Endothelial cell of umbilical vein (primary cell): ENCODE measurements at regions not wholly inside any gene's neighbourhood (a gene's known extent, or its start where the extent isn't known, plus 50 kb on each side); places are given as distances from the start of the nearest gene placed in this dataset.

ENCODE experiments used
- BruUV-seq: library from RNA; stranded (reverse); fragments of 400-500 nt; replicated peaks from 2 replicates; lab custom pipeline; 2021; lab: Mats Ljungman, UMichigan
- CTCF ChIA-PET: fragments of 300-600, 350-600 bp; sonication (Branson Sonifier 250); formaldehyde crosslinking; loops from one replicate; lab custom pipeline; 2021; ENCODE audit warnings: antibody characterized with exemption, inconsistent platforms; lab: Charles Lee
- POLR2A ChIA-PET: fragments of 300-600, 350-600 bp; sonication (Branson Sonifier 250); formaldehyde crosslinking; loops from one replicate; lab custom pipeline; 2021; ENCODE audit warnings: antibody characterized with exemption, inconsistent platforms; lab: Charles Lee
- DNase-seq: peaks from one replicate; pipeline ENCODE4 v3.0.0-alpha.2; 2011; ENCODE audit warnings: low read depth, low spot score
- FAIRE-seq: peaks from 2 replicates; lab custom pipeline; 2011; peaks lifted over from hg19 to GRCh38; lab: Jason Lieb, UNC
- H2AFZ ChIP-seq: 2 replicates; pipeline ENCODE4 v1.6.0; 2012; ENCODE audit warnings: low read depth, low read length, control low read depth, inconsistent platforms
- H3K27ac ChIP-seq: 2 replicates; pipeline ENCODE4 v1.5.1; 2011; ENCODE audit warnings: low read depth, mild to moderate bottlenecking, control low read depth, low read length, moderate library complexity; ENCODE audit not compliant: insufficient read depth
- H3K27me3 ChIP-seq, 2 experiments: 2 replicates each; pipeline versions ENCODE4 v1.6.0 to v1.6.1; 2011; ENCODE audit warnings: low read length in 2 of 2, mixed read lengths in 1 of 2; ENCODE audit not compliant: control insufficient read depth in 2 of 2, insufficient read depth in 2 of 2
- H3K36me3 ChIP-seq, 2 experiments: 2 replicates in 1 of 2; 3 replicates in 1 of 2; pipeline ENCODE4 v1.5.1; 2011; ENCODE audit warnings: low read length in 2 of 2, mild to moderate bottlenecking in 1 of 2, moderate library complexity in 1 of 2; ENCODE audit not compliant: control insufficient read depth in 2 of 2, insufficient read depth in 2 of 2; ENCODE audit errors: extremely low read depth in 1 of 2
- H3K4me1 ChIP-seq: 3 replicates; pipeline ENCODE4 v1.5.1; 2011; ENCODE audit warnings: mild to moderate bottlenecking, low read length; ENCODE audit not compliant: control insufficient read depth, insufficient read depth; ENCODE audit errors: extremely low read depth
- H3K4me2 ChIP-seq: 2 replicates; pipeline ENCODE4 v1.6.1; 2011; ENCODE audit warnings: low read length, control low read depth, mixed read lengths; ENCODE audit not compliant: insufficient read depth
- H3K4me3 ChIP-seq, 3 experiments: fragments of 200-600 bp in 1 of 3; sonication (generic), shearing (Covaris generic) in 1 of 3; replicated peaks in 1 of 3; 2 replicates each; pipeline ENCODE4 v1.5.1; 2011 to 2016; ENCODE audit warnings: control low read depth in 3 of 3, low read length in 3 of 3, mild to moderate bottlenecking in 2 of 3, inconsistent platforms in 1 of 3, low read depth in 1 of 3, moderate library complexity in 1 of 3; ENCODE audit not compliant: insufficient read depth in 1 of 3
- H3K79me2 ChIP-seq: 2 replicates; pipeline ENCODE4 v1.6.0; 2012; ENCODE audit warnings: low read length, inconsistent platforms; ENCODE audit not compliant: control insufficient read depth, insufficient read depth
- H3K9ac ChIP-seq: replicated peaks from 2 replicates; pipeline ENCODE3; 2011; ENCODE audit warnings: low read length, control low read depth; ENCODE audit not compliant: insufficient read depth; ENCODE audit errors: extremely low read depth
- H3K9me1 ChIP-seq: replicated peaks from 3 replicates; pipeline ENCODE4 v1.6.0; 2011; ENCODE audit warnings: mild to moderate bottlenecking, low read length; ENCODE audit not compliant: control insufficient read depth, insufficient read depth; ENCODE audit errors: extremely low read depth
- H3K9me3 ChIP-seq: replicated peaks from 2 replicates; pipeline ENCODE4 v1.5.1; 2012; ENCODE audit warnings: low read length, inconsistent platforms; ENCODE audit not compliant: control insufficient read depth, insufficient read depth
- H4K20me1 ChIP-seq: replicated peaks from 2 replicates; pipeline ENCODE3; 2011; ENCODE audit warnings: mild to moderate bottlenecking, low read length; ENCODE audit not compliant: control insufficient read depth, insufficient read depth; ENCODE audit errors: extremely low read depth
- CTCF ChIP-seq, 2 donors: IDR thresholded peaks; 1 replicate in 1 of 2; 2 replicates in 1 of 2; pipeline ENCODE4 v1.5.1; 2011; ENCODE audit warnings: low read length in 2 of 2, mild to moderate bottlenecking in 2 of 2, moderate library complexity in 2 of 2, control low read depth in 1 of 2, inconsistent platforms in 1 of 2, low read depth in 1 of 2; ENCODE audit not compliant: insufficient read depth in 1 of 2; ENCODE audit errors: extremely low read depth in 1 of 2
- EZH2 ChIP-seq: IDR thresholded peaks from 2 replicates; pipeline ENCODE4 v1.6.1; 2012; ENCODE audit warnings: borderline replicate concordance, low read depth, mild to moderate bottlenecking, moderate library complexity, low read length, inconsistent platforms; ENCODE audit not compliant: severe bottlenecking
- FOS ChIP-seq: IDR thresholded peaks from 2 replicates; pipeline ENCODE4 v1.6.1; 2011; ENCODE audit warnings: mild to moderate bottlenecking, low read length, moderate library complexity, borderline replicate concordance; ENCODE audit not compliant: insufficient read depth
- GATA2 ChIP-seq: IDR thresholded peaks from 2 replicates; pipeline ENCODE4 v1.7.0; 2011; ENCODE audit warnings: low read depth, mild to moderate bottlenecking, moderate library complexity, mixed read lengths, low read length; ENCODE audit not compliant: insufficient read length, insufficient read depth
- JUN ChIP-seq: IDR thresholded peaks from 2 replicates; pipeline ENCODE4 v1.6.1; 2011; ENCODE audit warnings: borderline replicate concordance, low read depth; ENCODE audit not compliant: insufficient read length, insufficient read depth
- MAX ChIP-seq: IDR thresholded peaks from 2 replicates; pipeline ENCODE4 v1.6.1; 2011; ENCODE audit not compliant: insufficient read depth, insufficient read length
- MYC ChIP-seq: IDR thresholded peaks from one replicate; pipeline ENCODE4 v1.6.1; 2011; ENCODE audit warnings: mild to moderate bottlenecking, low read depth, low read length
- POLR2A ChIP-seq: IDR thresholded peaks from 2 replicates; pipeline ENCODE4 v1.6.1; 2012; ENCODE audit warnings: low read depth, mild to moderate bottlenecking, control low read depth, low read length
- POLR2AphosphoS5 ChIP-seq: IDR thresholded peaks from 2 replicates; pipeline ENCODE4 v1.6.1; 2012; ENCODE audit warnings: low read depth, mild to moderate bottlenecking, control low read depth, low read length, moderate library complexity; ENCODE audit not compliant: insufficient read depth
- dilution Hi-C: fragments of 300-500 bp; cut with MboI; formaldehyde crosslinking; loops from one replicate; pipeline ENCODE4 v1.15.0; 2019; ENCODE audit warnings: low sequenced_read_pairs; ENCODE audit not compliant: extremely low pct_ligation_motif_present
- intact Hi-C: fragments of 100-400 bp; cut with micrococcal nuclease; formaldehyde crosslinking; loops from one replicate; pipeline ENCODE4 v1.10.0; 2022

- Histone ChIP-seq H3K27me3 (peaks cover 0 to 3% of the 10 kb centered on the region in 2 experiments), H3K9me1 (no peaks in the 10 kb centered on the region), H2AFZ (no peak overlapping the region), H3K9ac (no peak overlapping the region), H3K4me2 (no peak overlapping the region), H3K27ac (no peak overlapping the region), H3K4me1 (no peaks in the 10 kb centered on the region), H4K20me1 (no peaks in the 10 kb centered on the region), H3K36me3 (no peaks in the 10 kb centered on the region), H3K4me3 (no peak overlapping the region), H3K9me3 (no peaks in the 10 kb centered on the region), H3K79me2 (no peaks in the 10 kb centered on the region)
- dilution Hi-C loops (no loop called here), intact Hi-C loops (no loop called here)
- FAIRE-seq (no peak), DNase-seq (no peak)
- CTCF ChIA-PET = no interaction called here
- BruUV-seq = no TSS peak
- POLR2A ChIA-PET = no interaction called here
- TF ChIP-seq MAX (no peak), POLR2AphosphoS5 (no peak), CTCF (IDR thresholded peaks at IDR 0.05; ENCODE audit: extremely low read depth in 1 of 2, insufficient read depth in 1 of 2, low read depth in 1 of 2, low read length in 2 of 2) (no peak), GATA2 (no peak), EZH2 (no peak), JUN (no peak), FOS (no peak), MYC (no peak), POLR2A (no peak)
These were observed 270.6 kb upstream of the TNRC6C start for GRCh38 chr17:77687921-77688320.
